COLO829 (cell line): ENCODE measurements at regions not wholly inside any gene's neighbourhood (a gene's known extent, or its start where the extent isn't known, plus 50 kb on each side); places are given as distances from the start of the nearest gene placed in this dataset.
"Not testable (repeated sequence)": the region's sequence is repeated elsewhere in the genome, so short reads cannot be mapped to it uniquely, and the experiment has no call there.

Experiments
- DNase-seq: peaks from one replicate; pipeline ENCODE4 v3.0.0; 2012; ENCODE audit warnings: low spot score

- DNase-seq, result no peak
These were observed 63.8 kb upstream of the WNT7B start for GRCh38 chr22:46040471-46041465.

GRCh38 chr22:46041642-46042041 lies 64.7 kb upstream of the WNT7B start:
- DNase-seq, result no peak

DNA sequence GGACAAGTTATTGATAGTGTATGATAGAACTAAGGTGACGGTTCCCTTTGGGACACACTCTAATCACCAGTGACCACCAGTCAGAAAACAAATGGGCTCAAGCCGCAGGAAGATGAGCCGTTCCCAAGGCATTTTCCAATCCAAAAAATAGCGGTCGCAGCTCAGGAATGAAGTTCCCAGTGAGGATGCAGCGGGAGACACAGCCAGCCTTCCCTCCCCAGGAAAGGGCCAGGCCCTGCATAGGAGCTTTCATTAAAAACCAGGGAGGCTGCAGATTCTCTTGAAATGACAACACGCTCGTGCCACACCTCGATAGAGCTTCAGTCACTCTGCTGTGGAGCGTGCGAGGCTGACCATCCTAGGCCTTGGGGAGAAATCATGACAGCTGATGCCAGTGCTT lies 65.8 kb upstream of the WNT7B start:
- DNase-seq, result no peak

DNA sequence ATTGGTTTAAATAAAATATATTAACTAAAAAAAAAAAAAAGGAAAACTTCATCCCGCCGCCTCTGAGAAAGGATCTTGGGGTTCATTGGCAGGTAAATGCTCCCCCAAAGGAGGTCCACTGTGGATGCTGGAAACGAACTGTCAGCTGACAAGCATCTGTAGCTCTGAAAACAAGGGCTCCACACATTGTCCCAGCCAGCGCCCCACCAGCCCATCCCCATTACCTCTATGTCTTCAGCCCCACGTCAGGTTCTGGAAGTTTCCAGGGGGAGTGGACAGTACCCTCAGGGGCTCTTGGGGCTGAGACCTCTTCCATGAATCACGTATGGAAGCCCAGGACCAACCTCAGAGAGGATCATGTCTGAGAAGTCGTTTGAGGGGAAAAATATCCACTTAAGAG lies 66.4 kb upstream of the WNT7B start:
- DNase-seq, result no peak

DNA sequence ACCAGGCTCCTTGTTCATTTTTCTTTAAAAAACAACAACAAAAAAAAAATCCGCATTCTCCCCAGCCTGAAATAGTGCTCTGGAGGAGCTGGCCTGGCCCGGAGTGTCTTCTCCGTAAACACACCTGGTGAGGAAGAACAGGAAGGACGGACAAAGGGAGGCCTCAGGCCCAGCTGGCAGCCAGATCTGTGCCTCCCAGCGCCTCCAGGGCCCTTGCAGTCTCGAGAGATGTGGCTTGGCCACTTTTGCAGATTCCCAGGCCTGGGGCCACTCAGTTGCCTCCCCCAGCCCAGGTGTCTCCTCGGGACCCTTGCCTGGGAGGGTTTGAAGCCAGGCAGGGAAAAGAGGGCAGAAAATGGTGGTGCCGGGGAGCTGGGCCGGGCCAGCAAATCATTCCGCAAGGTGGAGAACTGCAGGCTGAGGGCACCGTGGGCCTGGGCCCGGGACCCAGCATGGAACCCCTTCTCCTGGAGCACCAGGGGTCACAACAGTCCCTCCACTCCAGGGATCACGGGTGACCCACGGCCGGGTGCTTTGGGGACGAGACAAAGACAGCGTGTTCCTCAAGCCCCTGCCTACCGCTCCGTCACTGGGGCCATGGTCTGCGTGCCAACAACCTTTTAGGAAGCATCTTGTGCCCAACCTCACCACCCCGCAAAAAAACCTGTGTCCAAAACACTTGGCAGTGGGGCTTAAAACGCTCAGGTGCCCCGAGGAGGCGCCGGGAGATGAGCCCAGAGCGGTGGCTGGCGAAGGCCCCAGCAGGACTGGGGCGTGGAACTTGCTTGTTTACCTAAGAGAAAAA lies 67.1 kb upstream of the WNT7B start:
- DNase-seq, result no peak

DNA sequence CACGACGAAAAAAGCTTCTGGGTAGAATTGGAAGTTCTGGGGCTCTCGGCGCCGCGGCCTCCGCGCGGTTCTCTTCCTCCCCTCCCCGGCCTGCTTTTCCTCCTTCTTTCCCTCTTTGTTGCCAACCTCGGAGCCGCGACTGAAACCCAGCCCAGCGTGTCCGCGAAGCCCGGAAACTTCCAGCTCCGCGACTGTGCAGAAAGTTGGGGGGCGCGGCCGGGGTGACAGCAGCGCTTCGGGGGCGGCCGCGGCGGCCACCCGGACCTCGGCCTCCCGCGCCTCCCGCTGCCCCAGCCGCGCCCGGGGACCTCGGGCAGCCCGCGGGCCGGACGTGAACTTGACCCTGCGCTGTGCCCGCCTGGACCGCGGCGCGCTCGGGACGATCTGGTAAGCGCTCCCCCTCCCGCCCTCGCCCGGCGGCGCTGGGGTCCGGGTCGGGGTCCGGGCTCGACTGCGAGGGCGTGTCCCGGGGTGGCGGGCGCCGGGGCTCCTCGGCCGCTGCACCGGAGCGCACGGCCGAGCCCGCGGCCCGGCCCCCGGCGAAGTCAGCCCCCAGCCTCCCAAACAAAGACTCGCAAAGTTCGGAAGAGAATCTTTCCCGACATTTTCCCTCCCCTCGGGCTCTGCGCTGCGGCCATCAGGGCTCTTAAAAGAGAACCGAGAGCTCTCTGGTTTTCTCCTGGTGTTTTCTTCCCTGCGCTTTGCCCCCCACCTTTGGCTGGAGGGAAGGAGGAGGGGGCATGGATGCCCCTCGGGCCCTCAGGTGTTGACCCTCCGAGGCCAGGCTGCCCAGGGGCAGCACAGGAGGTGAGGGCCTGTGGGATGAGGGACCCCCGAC lies 67.9 kb upstream of the WNT7B start:
- no peak for DNase-seq

GRCh38 chr22:46045459-46046298 lies 68.7 kb upstream of the WNT7B start:
- no peak for DNase-seq

- DNase-seq, result no peak
These were observed 69.3 kb upstream of the WNT7B start for GRCh38 chr22:46046299-46046685.

DNA sequence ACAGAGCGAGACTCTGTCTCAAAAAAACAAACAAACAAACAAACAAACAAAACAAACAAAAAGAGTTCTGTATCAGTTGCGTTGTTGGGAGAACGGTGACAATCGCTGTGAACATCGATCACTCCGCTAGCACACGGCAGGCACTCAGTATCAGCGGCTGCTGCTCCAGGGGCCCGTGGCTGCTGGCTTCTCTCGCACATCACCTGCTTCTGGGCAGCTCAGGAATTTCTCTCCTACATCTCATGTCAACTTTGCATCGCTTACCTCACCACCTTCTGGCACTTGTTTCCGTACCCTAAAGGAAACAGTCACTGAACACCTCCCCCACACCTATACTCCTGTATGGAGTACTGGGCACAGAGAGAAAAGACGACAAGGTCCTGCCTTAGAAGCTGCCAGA lies 70.3 kb upstream of the WNT7B start:
- no peak for DNase-seq

DNA sequence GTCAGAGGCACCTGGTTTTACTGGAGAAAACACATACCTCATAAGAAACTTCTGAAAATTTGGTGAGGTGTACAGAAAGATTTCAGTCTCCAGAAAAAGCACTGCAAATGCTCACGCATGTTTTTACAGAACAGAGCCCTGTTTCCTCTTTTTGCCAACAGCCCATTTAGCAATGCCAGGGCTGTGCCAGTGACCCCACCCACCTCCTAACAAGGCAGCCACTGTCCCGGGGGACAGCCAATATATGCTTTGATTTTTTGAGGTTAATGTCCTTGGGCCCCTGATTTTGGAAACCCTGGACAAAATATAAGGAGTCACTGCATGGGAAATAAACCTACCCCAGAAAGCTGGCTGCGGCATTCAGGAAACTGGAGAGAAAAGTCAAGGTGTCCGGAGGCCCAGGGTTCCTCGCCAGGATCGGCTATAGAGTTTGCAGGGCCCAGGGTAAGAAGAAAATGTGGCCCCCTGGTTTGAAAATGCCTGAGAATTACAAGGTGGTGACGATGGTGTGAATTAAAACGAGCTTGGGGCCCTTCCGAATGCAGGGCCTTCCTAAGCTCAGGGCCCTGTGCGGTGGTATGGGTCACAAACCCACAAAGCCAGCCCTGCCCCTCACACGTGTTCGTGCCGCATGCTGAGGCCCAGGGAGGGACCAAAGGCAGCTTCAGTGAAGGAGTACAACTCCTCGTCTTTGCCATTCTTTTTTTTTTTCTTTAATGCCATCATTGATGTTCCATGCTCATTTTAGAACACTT lies 71.1 kb upstream of the WNT7B start:
- DNase-seq, result no peak

GRCh38 chr22:46048661-46049060 lies 71.7 kb upstream of the WNT7B start:
- DNase-seq, result not testable (repeated sequence)

- DNase-seq, result no peak
These were observed 72.9 kb upstream of the WNT7B start for GRCh38 chr22:46049726-46050450.

- no peak for DNase-seq
These were observed 73.5 kb upstream of the WNT7B start for GRCh38 chr22:46050451-46050845.

- no peak for DNase-seq
These were observed 74.1 kb upstream of the WNT7B start for GRCh38 chr22:46050916-46051614.

DNA sequence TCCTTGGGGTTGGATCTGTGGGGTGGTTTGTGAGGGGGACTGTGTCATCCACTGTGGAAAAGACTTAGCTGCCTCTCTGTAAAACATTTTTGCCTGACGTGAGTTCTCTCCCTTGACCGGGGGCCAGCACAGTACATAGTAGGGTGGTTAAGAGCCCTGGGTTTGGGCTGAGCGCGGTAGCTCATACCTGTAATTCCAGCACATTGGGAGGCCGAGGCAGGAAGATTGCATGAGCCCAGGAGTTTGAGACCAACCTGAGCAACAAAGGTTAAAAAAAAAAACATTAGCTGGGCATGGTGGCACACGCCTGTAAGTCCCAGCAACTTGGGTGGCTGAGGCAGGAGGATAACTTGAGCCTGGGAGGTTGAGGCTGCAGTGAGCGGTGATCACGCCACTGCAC lies 74.7 kb upstream of the WNT7B start:
- no peak for DNase-seq

DNA sequence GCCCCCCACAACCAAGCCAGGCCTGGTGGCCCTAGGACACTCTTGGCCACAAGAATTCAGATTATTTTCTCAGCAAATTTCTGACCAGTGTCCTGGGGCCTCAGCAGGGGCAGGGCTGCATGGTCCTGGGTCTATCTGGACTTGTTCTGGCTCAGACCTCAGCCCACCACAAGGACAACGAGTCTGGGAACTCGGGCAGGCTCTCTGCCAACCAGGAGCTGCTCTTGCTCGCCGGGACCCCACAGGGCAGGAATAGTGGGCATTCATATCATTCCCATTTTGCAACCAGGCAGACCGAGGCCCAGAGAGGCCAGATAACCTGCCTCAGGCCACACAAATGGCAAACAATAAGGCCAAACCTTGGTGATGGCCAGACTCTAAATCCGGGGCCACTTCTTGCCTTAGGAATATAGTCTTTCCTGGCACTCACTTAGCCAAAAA lies 75.4 kb upstream of the WNT7B start:
- DNase-seq, result no peak

GRCh38 chr22:46052801-46053562 lies 76.0 kb upstream of the WNT7B start:
- no peak for DNase-seq

DNA sequence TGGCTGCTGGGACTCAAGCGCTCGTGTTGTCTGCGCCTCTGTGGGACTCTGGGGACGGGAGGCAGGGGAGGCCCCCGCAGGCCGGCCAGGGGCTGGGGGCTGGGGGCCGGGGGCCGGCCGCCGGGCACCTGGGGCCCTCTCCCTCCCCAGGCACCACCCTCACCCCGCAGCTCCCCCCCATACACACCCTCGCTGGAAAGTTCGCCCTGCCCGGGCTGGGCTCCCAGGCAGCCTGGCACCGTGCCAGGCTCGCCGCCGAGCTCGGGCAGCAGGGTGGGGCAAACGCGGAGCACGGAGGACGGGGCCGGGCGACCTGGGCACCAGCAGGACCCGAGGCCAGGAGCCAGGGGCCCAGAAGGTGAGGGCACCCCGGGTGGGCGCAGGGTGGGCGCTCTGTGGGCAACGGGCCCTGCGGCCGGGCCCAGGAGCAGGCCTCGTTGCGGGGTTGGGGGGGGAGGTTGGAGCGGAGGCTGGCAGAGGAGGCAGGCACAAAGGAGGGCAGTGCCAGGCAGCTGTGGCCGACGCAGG lies 76.7 kb upstream of the WNT7B start:
- peak; percentile 78 for DNase-seq
